Parathyroid adenoma (tissue), 2 donors: ENCODE measurements at regions not wholly inside any gene's neighbourhood (a gene's known extent, or its start where the extent isn't known, plus 50 kb on each side); places are given as distances from the start of the nearest gene placed in this dataset.

Source experiments
- H2AFZ ChIP-seq: fragments of 300-600 bp; sonication (generic); one replicate; pipeline ENCODE4 v1.7.0; 2017; ENCODE audit warnings: antibody characterized with exemption, mild to moderate bottlenecking
- H3K27ac ChIP-seq: fragments of 300-600 bp; sonication (generic); one replicate; pipeline ENCODE4 v1.7.0; 2017
- H3K27me3 ChIP-seq: fragments of 300-600 bp; sonication (generic); one replicate; pipeline ENCODE4 v1.7.0; 2017; ENCODE audit warnings: low read length; ENCODE audit not compliant: control insufficient read depth, insufficient read depth
- H3K36me3 ChIP-seq: fragments of 300-600 bp; sonication (generic); one replicate; pipeline ENCODE4 v1.7.0; 2017; ENCODE audit warnings: low read length; ENCODE audit not compliant: control insufficient read depth, insufficient read depth
- H3K4me1 ChIP-seq: fragments of 300-600 bp; sonication (generic); one replicate; pipeline ENCODE4 v1.7.0; 2017; ENCODE audit warnings: control low read depth
- H3K4me2 ChIP-seq: fragments of 300-600 bp; sonication (generic); one replicate; pipeline ENCODE4 v1.7.0; 2017; ENCODE audit warnings: low read length
- H3K4me3 ChIP-seq: fragments of 300-600 bp; sonication (generic); one replicate; pipeline ENCODE4 v1.7.0; 2017; ENCODE audit warnings: low read depth, low read length
- H3K79me2 ChIP-seq: fragments of 300-600 bp; sonication (generic); one replicate; pipeline ENCODE4 v1.7.0; 2017; ENCODE audit warnings: control low read depth
- H3K9ac ChIP-seq: fragments of 300-600 bp; sonication (generic); one replicate; pipeline ENCODE4 v1.7.0; 2017; ENCODE audit warnings: mild to moderate bottlenecking
- H3K9me3 ChIP-seq: fragments of 300-600 bp; sonication (generic); one replicate; pipeline ENCODE4 v1.7.0; 2017; ENCODE audit warnings: low read length; ENCODE audit not compliant: control insufficient read depth
- CTCF ChIP-seq: fragments of 300-600 bp; sonication (generic); IDR thresholded peaks from one replicate; pipeline ENCODE4 v1.7.0; 2017; ENCODE audit warnings: antibody characterized with exemption, mild to moderate bottlenecking
- donor health status: primary hyperparathyroidism.

DNA sequence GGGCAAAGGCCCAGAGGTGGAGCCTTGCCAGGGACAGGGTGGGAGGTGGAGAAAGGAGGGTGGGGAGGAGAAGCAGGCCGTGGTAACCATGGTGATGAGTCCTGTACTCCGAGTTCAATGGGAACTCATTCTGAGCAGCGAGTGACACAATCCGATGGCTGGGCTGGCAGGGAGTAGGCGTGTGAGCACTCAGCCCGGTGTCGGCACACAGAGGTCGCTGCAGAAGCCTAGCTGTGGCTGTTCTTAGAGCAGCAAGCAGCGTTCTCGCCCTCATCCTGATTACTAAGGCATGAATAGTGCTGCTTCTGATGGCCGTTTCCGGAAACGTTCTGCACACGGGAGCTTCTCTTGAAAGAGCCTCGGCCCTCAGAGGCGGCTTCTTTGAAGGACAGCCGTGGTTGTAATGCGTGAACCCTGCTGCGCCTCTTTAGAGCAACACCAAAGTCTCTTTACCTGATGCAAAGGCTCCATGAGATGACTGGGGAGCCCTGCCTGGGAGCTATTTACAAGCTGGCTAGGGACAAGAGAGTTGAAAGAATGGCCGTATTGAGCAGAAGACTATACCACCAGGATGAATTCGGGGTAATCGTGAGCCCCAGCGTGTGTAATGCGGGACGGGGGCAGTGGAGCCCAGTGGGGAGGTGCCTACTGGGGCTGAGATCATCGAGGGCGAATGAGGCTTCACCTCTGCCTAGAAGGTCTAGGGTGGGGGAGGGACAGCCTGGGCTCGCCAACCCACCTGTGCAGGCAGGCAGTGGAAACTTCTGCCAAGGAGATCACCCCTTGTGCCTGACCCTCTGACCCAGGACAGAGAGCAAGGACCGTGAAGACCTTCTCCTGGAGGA, 72.8 kb upstream of the PAX7 start:
- Histone ChIP-seq H3K79me2 (no peaks in the 10 kb centered on the region), H3K4me1 (no peaks in the 10 kb centered on the region), H2AFZ (no peak overlapping the region), H3K27me3 (peaks cover 3% of the 10 kb centered on the region), H3K4me3 (peak overlapping the region; percentile 16), H3K27ac (no peak overlapping the region), H3K9ac (no peak overlapping the region), H3K36me3 (no peaks in the 10 kb centered on the region), H3K9me3 (no peaks in the 10 kb centered on the region), H3K4me2 (peak overlapping the region; percentile 44)
- TF ChIP-seq CTCF: no peak

DNA sequence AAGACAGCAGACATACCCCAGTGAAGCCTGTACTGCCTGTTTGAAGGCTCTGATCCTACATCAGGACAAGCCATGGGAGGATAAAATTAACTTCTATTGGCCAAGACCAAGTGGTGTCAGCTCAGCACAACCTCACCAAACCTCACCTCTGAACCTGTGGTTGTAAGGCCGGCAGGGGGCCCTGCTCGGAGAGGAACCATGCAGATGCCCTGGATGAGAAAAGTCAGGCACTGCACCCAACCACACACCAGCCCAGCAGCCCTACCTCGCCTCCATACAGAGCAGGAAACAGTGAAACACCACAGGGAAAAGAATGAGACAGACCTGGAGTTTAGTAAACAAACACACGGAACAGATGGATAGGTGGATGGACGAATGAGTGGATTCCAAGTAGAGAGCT, 70.0 kb upstream of the PAX7 start:
- H2AFZ ChIP-seq: no peak overlapping the region
- no peaks in the 10 kb centered on the region for H3K4me1 ChIP-seq
- no peak for TF ChIP-seq CTCF
- no peak overlapping the region for H3K4me3 ChIP-seq
- H3K27ac ChIP-seq: no peak overlapping the region
- peaks cover 3% of the 10 kb centered on the region for H3K27me3 ChIP-seq
- no peaks in the 10 kb centered on the region for H3K79me2 ChIP-seq
- no peak overlapping the region for H3K4me2 ChIP-seq
- no peaks in the 10 kb centered on the region for H3K36me3 ChIP-seq
- H3K9ac ChIP-seq: no peak overlapping the region
- H3K9me3 ChIP-seq: no peaks in the 10 kb centered on the region

DNA sequence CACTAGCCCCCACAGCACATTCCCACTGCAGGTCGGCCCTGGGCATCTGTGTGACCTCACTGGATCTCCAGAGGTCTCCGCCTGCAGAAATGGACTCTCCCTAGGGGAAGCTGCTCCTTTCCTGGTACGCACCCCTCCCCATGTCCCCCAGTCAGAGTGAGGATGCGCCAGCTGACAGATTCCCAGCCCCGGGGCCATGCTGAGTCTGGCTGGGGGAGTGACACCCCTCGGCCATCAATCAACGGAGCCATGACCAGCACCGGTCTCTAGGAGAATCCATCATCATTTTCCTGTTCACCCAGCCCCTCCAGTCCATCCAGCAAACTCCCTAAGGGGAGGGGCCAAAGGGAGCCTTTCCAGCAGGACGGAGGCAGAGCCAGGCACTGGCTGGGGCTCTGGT, 68.7 kb upstream of the PAX7 start:
- Histone ChIP-seq H2AFZ (no peak overlapping the region), H3K9me3 (no peaks in the 10 kb centered on the region), H3K4me3 (no peak overlapping the region), H3K4me1 (no peaks in the 10 kb centered on the region), H3K9ac (no peak overlapping the region), H3K27ac (no peak overlapping the region), H3K79me2 (no peaks in the 10 kb centered on the region), H3K4me2 (no peak overlapping the region), H3K36me3 (no peaks in the 10 kb centered on the region), H3K27me3 (peaks cover 3% of the 10 kb centered on the region)
- TF ChIP-seq CTCF: no peak

- Histone ChIP-seq H3K9me3 (no peaks in the 10 kb centered on the region), H2AFZ (no peak overlapping the region), H3K36me3 (no peaks in the 10 kb centered on the region), H3K9ac (no peak overlapping the region), H3K79me2 (no peaks in the 10 kb centered on the region), H3K4me2 (no peak overlapping the region), H3K27me3 (no peaks in the 10 kb centered on the region), H3K27ac (no peak overlapping the region), H3K4me3 (no peak overlapping the region), H3K4me1 (no peaks in the 10 kb centered on the region)
- TF ChIP-seq CTCF: no peak
Observed at GRCh38 chr1:18564676-18565075, 66.0 kb upstream of the PAX7 start.

DNA sequence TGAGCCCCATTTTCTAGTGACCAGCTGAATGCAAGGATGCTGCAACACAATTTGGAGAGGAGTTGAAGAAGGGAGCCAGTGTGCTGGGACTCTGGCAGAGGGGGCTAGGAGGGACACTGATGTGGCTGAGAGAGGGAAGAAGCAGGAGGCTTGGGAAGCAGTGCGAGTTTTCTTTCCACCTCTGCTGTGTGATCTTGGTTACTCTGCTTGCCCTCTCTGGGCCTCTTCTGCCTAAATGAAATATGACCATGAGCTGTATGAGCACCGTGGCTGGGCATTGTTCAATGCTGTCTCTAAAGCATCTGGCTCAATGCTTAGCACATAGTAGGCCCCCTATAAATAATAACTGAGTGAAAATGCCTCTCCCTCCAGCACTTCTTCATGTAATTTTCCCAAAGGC, 65.3 kb upstream of the PAX7 start:
- Histone ChIP-seq H3K4me1 (no peaks in the 10 kb centered on the region), H3K4me3 (no peak overlapping the region), H3K36me3 (no peaks in the 10 kb centered on the region), H3K79me2 (no peaks in the 10 kb centered on the region), H3K9me3 (no peaks in the 10 kb centered on the region), H3K27me3 (no peaks in the 10 kb centered on the region), H3K9ac (no peak overlapping the region), H2AFZ (no peak overlapping the region), H3K27ac (no peak overlapping the region), H3K4me2 (no peak overlapping the region)
- no peak for TF ChIP-seq CTCF
